ENCODE measurements at regions not wholly inside any gene's neighbourhood (a gene's known extent, or its start where the extent isn't known, plus 50 kb on each side); places are given as distances from the start of the nearest gene placed in this dataset.

- Mint-ChIP-seq H3K4me3 (ENCODE audit: low read depth) (no peak overlapping the region), H3K4me1 (ENCODE audit: low read depth) (no peaks in the 10 kb centered on the region), H3K36me3 (ENCODE audit: low read depth) (no peaks in the 10 kb centered on the region)
Observed at GRCh38 chr20:22880277-22880676, 154.8 kb upstream of the SSTR4 start.

DNA sequence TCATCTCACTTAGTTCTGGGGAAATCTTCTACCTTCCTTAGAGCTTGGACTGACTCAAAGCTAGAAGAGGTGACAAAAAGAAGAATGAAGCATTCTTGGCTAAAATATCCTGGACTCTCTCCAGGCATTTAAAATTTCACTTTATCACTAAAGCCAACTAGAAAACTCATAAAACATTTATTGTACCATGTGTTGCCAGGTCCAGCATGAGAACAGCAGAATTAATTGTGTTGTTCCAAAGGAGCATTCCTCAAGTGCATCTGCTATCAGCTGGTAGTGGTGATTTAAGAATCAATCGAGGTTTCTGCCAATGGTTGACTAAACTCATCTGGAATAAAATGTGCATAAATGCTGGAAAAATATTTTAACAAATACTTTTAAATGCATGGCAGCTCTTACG is 147.3 kb upstream of the SSTR4 start:
- H3K27me3 Mint-ChIP-seq (ENCODE audit: low read depth), result no peaks in the 10 kb centered on the region
- H3K27ac Mint-ChIP-seq, result no peak overlapping the region

More at GRCh38 chr20:22880277-22880676, 154.8 kb upstream of the SSTR4 start:
- no peak for DNase-seq (ENCODE audit: low spot score)
- Mint-ChIP-seq H3K9me3 (no peaks in the 10 kb centered on the region), H3K27me3 (ENCODE audit: low read depth) (no peaks in the 10 kb centered on the region), H3K27ac (no peak overlapping the region)
- intact Hi-C loops (cut with micrococcal nuclease), result no loop called here

GRCh38 chr20:22890594-22891300 is 144.4 kb upstream of the SSTR4 start:
- Mint-ChIP-seq H3K36me3 (ENCODE audit: low read depth) (no peaks in the 10 kb centered on the region), H3K27me3 (ENCODE audit: low read depth) (no peaks in the 10 kb centered on the region), H3K9me3 (peaks cover 7% of the 10 kb centered on the region), H3K27ac (no peak overlapping the region), H3K4me1 (ENCODE audit: low read depth) (no peaks in the 10 kb centered on the region), H3K4me3 (ENCODE audit: low read depth) (no peak overlapping the region)
- intact Hi-C loops (cut with micrococcal nuclease), result no loop called here
- DNase-seq (ENCODE audit: low spot score), result no peak

More for the DNA sequence above, 147.3 kb upstream of the SSTR4 start:
- intact Hi-C loops (cut with micrococcal nuclease), result no loop called here
- Mint-ChIP-seq H3K4me1 (ENCODE audit: low read depth) (no peaks in the 10 kb centered on the region), H3K36me3 (ENCODE audit: low read depth) (no peaks in the 10 kb centered on the region), H3K4me3 (ENCODE audit: low read depth) (no peak overlapping the region), H3K9me3 (peaks cover 7% of the 10 kb centered on the region)
- DNase-seq (ENCODE audit: low spot score), result no peak

GRCh38 chr20:22901164-22901563 is 133.9 kb upstream of the SSTR4 start:
- intact Hi-C loops (cut with micrococcal nuclease), result no loop called here
- Mint-ChIP-seq H3K27me3 (ENCODE audit: low read depth) (no peaks in the 10 kb centered on the region), H3K36me3 (ENCODE audit: low read depth) (no peaks in the 10 kb centered on the region), H3K9me3 (peaks cover 23% of the 10 kb centered on the region), H3K4me1 (ENCODE audit: low read depth) (peaks cover 3% of the 10 kb centered on the region), H3K4me3 (ENCODE audit: low read depth) (no peak overlapping the region), H3K27ac (no peak overlapping the region)
- DNase-seq (ENCODE audit: low spot score), result no peak

GRCh38 chr20:22901921-22902320 is 133.2 kb upstream of the SSTR4 start:
- Mint-ChIP-seq H3K9me3 (peaks cover 23% of the 10 kb centered on the region), H3K4me1 (ENCODE audit: low read depth) (peaks cover 3% of the 10 kb centered on the region), H3K4me3 (ENCODE audit: low read depth) (no peak overlapping the region), H3K27ac (no peak overlapping the region), H3K27me3 (ENCODE audit: low read depth) (no peaks in the 10 kb centered on the region), H3K36me3 (ENCODE audit: low read depth) (no peaks in the 10 kb centered on the region)
- no peak for DNase-seq (ENCODE audit: low spot score)
- intact Hi-C loops (cut with micrococcal nuclease), result no loop called here

DNA sequence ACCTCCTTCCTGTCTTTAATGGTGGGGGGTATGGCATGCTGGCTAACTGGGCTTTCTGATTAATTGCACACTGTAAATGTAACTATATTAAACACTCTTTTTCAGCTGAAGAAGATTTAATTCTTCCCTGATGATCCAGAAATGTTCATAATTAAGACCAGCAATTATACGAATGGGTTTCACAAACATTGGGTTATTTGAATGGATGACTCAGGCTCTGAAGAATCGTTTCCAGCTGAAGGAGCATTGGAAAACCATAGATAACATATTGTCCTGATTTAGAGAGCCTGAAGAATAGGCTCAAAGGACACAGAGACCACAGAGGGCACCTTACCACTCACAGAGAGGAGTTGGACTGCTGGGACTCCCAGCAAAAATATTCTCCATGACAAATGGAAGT is 130.7 kb upstream of the SSTR4 start:
- Mint-ChIP-seq H3K27me3 (ENCODE audit: low read depth) (no peaks in the 10 kb centered on the region), H3K9me3 (peaks cover 22% of the 10 kb centered on the region), H3K4me3 (ENCODE audit: low read depth) (no peak overlapping the region), H3K4me1 (ENCODE audit: low read depth) (peaks cover 3% of the 10 kb centered on the region), H3K36me3 (ENCODE audit: low read depth) (no peaks in the 10 kb centered on the region), H3K27ac (no peak overlapping the region)
- no peak for DNase-seq (ENCODE audit: low spot score)
- intact Hi-C loops (cut with micrococcal nuclease), result no loop called here

- Mint-ChIP-seq H3K27me3 (ENCODE audit: low read depth) (no peaks in the 10 kb centered on the region), H3K4me3 (ENCODE audit: low read depth) (no peak overlapping the region), H3K36me3 (ENCODE audit: low read depth) (no peaks in the 10 kb centered on the region), H3K27ac (no peak overlapping the region), H3K9me3 (peaks cover 19% of the 10 kb centered on the region), H3K4me1 (ENCODE audit: low read depth) (peaks cover 3% of the 10 kb centered on the region)
- no peak for DNase-seq (ENCODE audit: low spot score)
- intact Hi-C loops (cut with micrococcal nuclease), result no loop called here
Observed at GRCh38 chr20:22904905-22905304, 130.2 kb upstream of the SSTR4 start.

- H3K9me3 Mint-ChIP-seq, result peaks cover 12% of the 10 kb centered on the region
- H3K4me3 Mint-ChIP-seq (ENCODE audit: low read depth), result no peak overlapping the region
- no peaks in the 10 kb centered on the region for H3K27me3 Mint-ChIP-seq (ENCODE audit: low read depth)
- no peak overlapping the region for H3K27ac Mint-ChIP-seq
- H3K4me1 Mint-ChIP-seq (ENCODE audit: low read depth), result peaks cover 3% of the 10 kb centered on the region
- intact Hi-C loops (cut with micrococcal nuclease), result no loop called here
- no peaks in the 10 kb centered on the region for H3K36me3 Mint-ChIP-seq (ENCODE audit: low read depth)
- no peak for DNase-seq (ENCODE audit: low spot score)
Observed at GRCh38 chr20:22905658-22906057, 129.5 kb upstream of the SSTR4 start.

GRCh38 chr20:22908437-22908836 is 126.7 kb upstream of the SSTR4 start:
- Mint-ChIP-seq H3K27ac (no peak overlapping the region), H3K4me3 (ENCODE audit: low read depth) (no peak overlapping the region), H3K27me3 (ENCODE audit: low read depth) (no peaks in the 10 kb centered on the region), H3K9me3 (no peaks in the 10 kb centered on the region), H3K36me3 (ENCODE audit: low read depth) (no peaks in the 10 kb centered on the region), H3K4me1 (ENCODE audit: low read depth) (peaks cover 3% of the 10 kb centered on the region)
- DNase-seq (ENCODE audit: low spot score), result no peak
- intact Hi-C loops (cut with micrococcal nuclease), result no loop called here

GRCh38 chr20:22908944-22909343 is 126.2 kb upstream of the SSTR4 start:
- Mint-ChIP-seq H3K27me3 (ENCODE audit: low read depth) (no peaks in the 10 kb centered on the region), H3K36me3 (ENCODE audit: low read depth) (no peaks in the 10 kb centered on the region), H3K9me3 (peaks cover 3% of the 10 kb centered on the region), H3K4me3 (ENCODE audit: low read depth) (no peak overlapping the region), H3K27ac (no peak overlapping the region), H3K4me1 (ENCODE audit: low read depth) (peaks cover 3% of the 10 kb centered on the region)
- no peak for DNase-seq (ENCODE audit: low spot score)
- intact Hi-C loops (cut with micrococcal nuclease), result no loop called here

GRCh38 chr20:22909436-22909835 is 125.7 kb upstream of the SSTR4 start:
- H3K27me3 Mint-ChIP-seq (ENCODE audit: low read depth), result no peaks in the 10 kb centered on the region

DNA sequence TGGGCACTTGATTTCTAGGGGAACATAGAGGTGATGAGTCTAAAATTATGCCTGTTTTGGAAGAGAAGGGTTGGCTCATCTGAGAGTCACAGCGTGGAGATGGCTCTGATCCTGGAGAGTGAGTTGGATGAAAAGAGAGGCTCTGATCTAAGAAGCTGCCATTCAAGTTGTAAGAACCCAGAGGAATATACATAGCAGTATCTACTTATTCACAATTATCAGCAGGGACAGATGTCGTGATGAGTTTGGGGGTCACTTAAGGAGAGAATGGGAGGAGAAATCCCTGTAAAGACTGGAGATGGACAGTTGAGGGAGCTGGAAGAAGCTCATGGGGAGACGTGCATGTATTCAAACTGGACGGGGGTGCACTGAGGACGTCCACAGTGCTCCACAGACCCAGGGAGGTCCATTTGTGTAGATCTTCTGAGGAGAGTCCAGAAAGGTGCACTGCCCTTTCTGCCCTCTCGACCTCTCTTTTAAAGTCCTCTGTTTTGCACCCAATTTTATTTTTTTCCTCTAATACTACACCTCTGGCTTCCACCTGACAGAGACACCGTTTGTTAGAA is 124.7 kb upstream of the SSTR4 start:
- Mint-ChIP-seq H3K27ac (no peak overlapping the region), H3K4me1 (ENCODE audit: low read depth) (peaks cover 3% of the 10 kb centered on the region), H3K4me3 (ENCODE audit: low read depth) (no peak overlapping the region), H3K36me3 (ENCODE audit: low read depth) (no peaks in the 10 kb centered on the region), H3K27me3 (ENCODE audit: low read depth) (no peaks in the 10 kb centered on the region), H3K9me3 (peaks cover 4% of the 10 kb centered on the region)
- DNase-seq (ENCODE audit: low spot score), result no peak
- intact Hi-C loops (cut with micrococcal nuclease), result no loop called here

More at GRCh38 chr20:22909436-22909835, 125.7 kb upstream of the SSTR4 start:
- no peak overlapping the region for H3K4me3 Mint-ChIP-seq (ENCODE audit: low read depth)
- intact Hi-C loops (cut with micrococcal nuclease), result no loop called here
- no peak overlapping the region for H3K27ac Mint-ChIP-seq
- DNase-seq (ENCODE audit: low spot score), result no peak
- no peaks in the 10 kb centered on the region for H3K36me3 Mint-ChIP-seq (ENCODE audit: low read depth)
- peaks cover 3% of the 10 kb centered on the region for H3K4me1 Mint-ChIP-seq (ENCODE audit: low read depth)
- H3K9me3 Mint-ChIP-seq, result peaks cover 4% of the 10 kb centered on the region

DNA sequence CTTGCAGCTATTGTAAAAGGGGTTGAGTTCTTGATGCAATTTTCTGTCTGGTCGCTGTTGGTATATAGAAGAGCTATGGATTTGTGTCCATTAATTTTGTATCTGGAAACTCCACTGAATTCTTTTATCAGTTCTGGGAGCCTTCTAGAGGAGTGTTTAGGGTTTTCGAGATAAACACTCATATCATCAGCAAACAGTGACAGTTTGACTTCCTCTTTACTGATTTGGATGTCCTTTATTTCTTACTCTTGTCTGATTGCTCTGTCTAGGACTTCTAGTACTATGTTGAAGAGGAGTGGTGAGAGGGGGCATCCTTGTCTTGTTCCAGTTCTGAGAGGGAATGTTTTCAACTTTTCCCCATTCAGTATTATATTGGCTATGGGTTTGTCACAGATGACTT is 120.8 kb upstream of the SSTR4 start:
- DNase-seq (ENCODE audit: low spot score), result no peak
- Mint-ChIP-seq H3K27me3 (ENCODE audit: low read depth) (no peaks in the 10 kb centered on the region), H3K36me3 (ENCODE audit: low read depth) (no peaks in the 10 kb centered on the region), H3K9me3 (peaks cover 4% of the 10 kb centered on the region), H3K27ac (no peak overlapping the region), H3K4me1 (ENCODE audit: low read depth) (no peaks in the 10 kb centered on the region), H3K4me3 (ENCODE audit: low read depth) (no peak overlapping the region)
- intact Hi-C loops (cut with micrococcal nuclease), result no loop called here
